ENCODE measurements at regions not wholly inside any gene's neighbourhood (a gene's known extent, or its start where the extent isn't known, plus 50 kb on each side); places are given as distances from the start of the nearest gene placed in this dataset.

DNA sequence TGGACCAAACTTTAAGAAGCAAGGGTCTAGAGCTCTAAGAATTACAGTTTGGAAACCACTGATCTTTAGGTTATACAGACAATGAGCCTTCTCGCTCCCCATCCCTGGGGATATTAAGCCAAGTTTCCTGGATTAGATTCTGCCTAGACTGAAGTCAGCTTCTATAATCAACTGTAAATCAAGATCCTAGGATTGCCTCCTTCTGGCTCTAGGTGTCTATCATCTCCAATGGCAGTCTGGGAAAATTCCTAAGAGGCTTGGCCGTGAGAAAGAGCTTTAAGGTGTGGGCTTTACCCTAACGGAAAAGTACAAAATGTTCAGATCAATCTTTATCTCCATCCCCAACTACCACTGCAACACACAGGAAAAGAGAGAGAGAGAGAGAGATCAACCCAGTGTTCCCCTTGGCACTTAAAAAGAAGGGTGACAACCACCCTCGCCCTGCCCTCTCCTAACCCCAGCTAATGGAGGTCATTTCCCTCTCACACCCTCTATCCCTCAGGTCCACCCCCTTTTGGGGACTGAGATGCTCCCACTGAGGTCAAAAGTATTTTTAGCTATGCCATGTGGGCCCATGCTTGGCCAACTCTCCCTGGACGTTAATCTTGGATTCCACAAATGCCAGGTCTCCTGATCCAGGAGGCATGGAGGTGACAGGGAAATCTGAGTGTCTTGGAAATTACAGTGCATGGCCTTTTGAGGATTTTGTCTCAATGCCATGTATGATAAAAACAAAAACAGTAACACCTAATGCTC lies 202.8 kb upstream of the BCL6 start:
- TF ChIP-seq POLR2A (IDR thresholded peaks at IDR 0.05) (no peak), EP300 (IDR thresholded peaks at IDR 0.05) (no peak)
- TF ChIP-seq, protein P1, sequence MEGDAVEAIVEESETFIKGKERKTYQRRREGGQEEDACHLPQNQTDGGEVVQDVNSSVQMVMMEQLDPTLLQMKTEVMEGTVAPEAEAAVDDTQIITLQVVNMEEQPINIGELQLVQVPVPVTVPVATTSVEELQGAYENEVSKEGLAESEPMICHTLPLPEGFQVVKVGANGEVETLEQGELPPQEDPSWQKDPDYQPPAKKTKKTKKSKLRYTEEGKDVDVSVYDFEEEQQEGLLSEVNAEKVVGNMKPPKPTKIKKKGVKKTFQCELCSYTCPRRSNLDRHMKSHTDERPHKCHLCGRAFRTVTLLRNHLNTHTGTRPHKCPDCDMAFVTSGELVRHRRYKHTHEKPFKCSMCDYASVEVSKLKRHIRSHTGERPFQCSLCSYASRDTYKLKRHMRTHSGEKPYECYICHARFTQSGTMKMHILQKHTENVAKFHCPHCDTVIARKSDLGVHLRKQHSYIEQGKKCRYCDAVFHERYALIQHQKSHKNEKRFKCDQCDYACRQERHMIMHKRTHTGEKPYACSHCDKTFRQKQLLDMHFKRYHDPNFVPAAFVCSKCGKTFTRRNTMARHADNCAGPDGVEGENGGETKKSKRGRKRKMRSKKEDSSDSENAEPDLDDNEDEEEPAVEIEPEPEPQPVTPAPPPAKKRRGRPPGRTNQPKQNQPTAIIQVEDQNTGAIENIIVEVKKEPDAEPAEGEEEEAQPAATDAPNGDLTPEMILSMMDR (IDR thresholded peaks at IDR 0.05): no peak
